PC-9 (cell line): ENCODE measurements at regions not wholly inside any gene's neighbourhood (a gene's known extent, or its start where the extent isn't known, plus 50 kb on each side); places are given as distances from the start of the nearest gene placed in this dataset.

Experiments
- BruUV-seq: library from RNA; stranded (reverse); fragments of 400-500 nt; replicated peaks from 2 replicates; lab custom pipeline; 2021; lab: Mats Ljungman, UMichigan
- CTCF ChIA-PET: fragments of 300-600 bp; sonication (Branson Sonifier 250); formaldehyde crosslinking; loops from one replicate; lab custom pipeline; 2022; ENCODE audit warnings: antibody characterized with exemption; lab: Charles Lee
- POLR2A ChIA-PET: fragments of 300-600 bp; sonication (Branson Sonifier 250); formaldehyde crosslinking; loops from one replicate; lab custom pipeline; 2022; ENCODE audit warnings: antibody characterized with exemption; ENCODE audit not compliant: unreplicated experiment; lab: Charles Lee
- DNase-seq, 2 experiments: peaks; one replicate each; pipeline versions ENCODE4 v3.0.0 to v3.0.0-alpha.2; 2015 to 2022; ENCODE audit warnings: mixed read lengths in 1 of 2
- H2AFZ ChIP-seq: fragments of 200-600 bp; sonication (generic); 2 replicates; pipeline ENCODE4 v1.8.1; 2017; ENCODE audit warnings: antibody characterized with exemption
- H3F3A ChIP-seq: fragments of 200-600 bp; sonication (generic); 2 replicates; pipeline ENCODE4 v1.8.1; 2017; ENCODE audit warnings: antibody characterized with exemption, mild to moderate bottlenecking, low read depth; ENCODE audit not compliant: insufficient read depth
- H3K27ac ChIP-seq: fragments of 200-600 bp; sonication (generic); 2 replicates; pipeline ENCODE4 v1.6.1; 2016; ENCODE audit warnings: mixed run types
- H3K27me3 ChIP-seq: fragments of 200-600 bp; sonication (generic); 2 replicates; pipeline ENCODE4 v1.6.1; 2016; ENCODE audit warnings: low read depth, mixed run types; ENCODE audit not compliant: insufficient read depth
- H3K36me3 ChIP-seq: fragments of 200-600 bp; sonication (generic); 2 replicates; pipeline ENCODE4 v1.6.1; 2016; ENCODE audit warnings: low read depth, mixed run types
- H3K4me1 ChIP-seq: fragments of 200-600 bp; sonication (generic); replicated peaks from 2 replicates; pipeline ENCODE4 v1.6.1; 2016; ENCODE audit warnings: mixed run types; ENCODE audit not compliant: insufficient read depth
- H3K4me2 ChIP-seq: fragments of 200-600 bp; sonication (generic); 2 replicates; pipeline ENCODE4 v1.6.1; 2017; ENCODE audit warnings: mixed run types
- H3K4me3 ChIP-seq: fragments of 200-600 bp; sonication (generic); 2 replicates; pipeline ENCODE4 v1.6.1; 2016; ENCODE audit warnings: mixed run types
- H3K79me2 ChIP-seq: fragments of 200-600 bp; sonication (generic); 2 replicates; pipeline ENCODE4 v1.6.1; 2017; ENCODE audit warnings: low read depth, mixed run types
- H3K9me2 ChIP-seq: fragments of 200-600 bp; sonication (generic); 2 replicates; pipeline ENCODE4 v1.8.1; 2017; ENCODE audit warnings: mild to moderate bottlenecking; ENCODE audit not compliant: insufficient read depth
- H3K9me3 ChIP-seq: fragments of 200-600 bp; sonication (generic); 2 replicates; pipeline ENCODE4 v1.8.1; 2016; ENCODE audit warnings: low read depth; ENCODE audit not compliant: insufficient read depth
- H4K20me1 ChIP-seq: fragments of 200-600 bp; sonication (generic); 2 replicates; pipeline ENCODE4 v1.8.1; 2017; ENCODE audit not compliant: insufficient read depth
- CTCF ChIP-seq: fragments of 200-600 bp; sonication (generic); conservative IDR thresholded peaks from 2 replicates; pipeline ENCODE4 v1.6.1; 2017; ENCODE audit warnings: mixed run types, antibody characterized with exemption, mild to moderate bottlenecking, moderate library complexity
- EZH2 ChIP-seq: fragments of 200-600 bp; sonication (generic); IDR thresholded peaks from 2 replicates; pipeline ENCODE4 v1.8.0; 2017; ENCODE audit warnings: antibody characterized with exemption, low read depth
- intact Hi-C: fragments of 100-400 bp; cut with micrococcal nuclease; formaldehyde crosslinking; loops from one replicate; pipeline ENCODE4 v1.10.0; 2022; ENCODE audit not compliant: unreplicated experiment

- no TSS peak for BruUV-seq
- Histone ChIP-seq H3F3A (no peaks in the 10 kb centered on the region), H3K9me2 (no peaks in the 10 kb centered on the region), H3K27me3 (peaks cover 36% of the 10 kb centered on the region), H3K4me1 (no peaks in the 10 kb centered on the region), H3K36me3 (no peaks in the 10 kb centered on the region), H3K27ac (no peak overlapping the region), H3K4me3 (no peak overlapping the region), H3K9me3 (no peaks in the 10 kb centered on the region), H3K79me2 (no peaks in the 10 kb centered on the region), H3K4me2 (no peak overlapping the region), H2AFZ (no peak overlapping the region), H4K20me1 (no peaks in the 10 kb centered on the region)
- TF ChIP-seq EZH2 (no peak), CTCF (no peak)
- CTCF ChIA-PET, result no interaction called here
- POLR2A ChIA-PET, result no interaction called here
- no peak for DNase-seq
- intact Hi-C loops, result no loop called here
Observed at GRCh38 chr2:7115364-7115763, 198.2 kb downstream of the RNF144A start.

- CTCF ChIA-PET, result no interaction called here
- POLR2A ChIA-PET, result no interaction called here
Observed at GRCh38 chr2:7115906-7116305, 198.7 kb downstream of the RNF144A start.

GRCh38 chr2:7116511-7116910, 199.3 kb downstream of the RNF144A start:
- Histone ChIP-seq H3K79me2 (no peaks in the 10 kb centered on the region), H3K27me3 (peaks cover 31% of the 10 kb centered on the region), H3F3A (no peaks in the 10 kb centered on the region), H3K4me3 (no peak overlapping the region), H3K36me3 (no peaks in the 10 kb centered on the region), H3K4me2 (no peak overlapping the region), H2AFZ (no peak overlapping the region), H3K9me3 (no peaks in the 10 kb centered on the region), H3K9me2 (no peaks in the 10 kb centered on the region), H4K20me1 (no peaks in the 10 kb centered on the region), H3K4me1 (no peaks in the 10 kb centered on the region), H3K27ac (no peak overlapping the region)
- CTCF ChIA-PET, result no interaction called here
- POLR2A ChIA-PET, result no interaction called here
- intact Hi-C loops, result no loop called here
- BruUV-seq, result no TSS peak
- no peak for TF ChIP-seq CTCF
- TF ChIP-seq EZH2, result no peak
- DNase-seq, result no peak

More at GRCh38 chr2:7115906-7116305, 198.7 kb downstream of the RNF144A start:
- peaks cover 31% of the 10 kb centered on the region for H3K27me3 ChIP-seq
- H3K9me3 ChIP-seq, result no peaks in the 10 kb centered on the region
- TF ChIP-seq EZH2, result no peak
- TF ChIP-seq CTCF, result no peak
- H3K27ac ChIP-seq, result no peak overlapping the region
- no peaks in the 10 kb centered on the region for H3K36me3 ChIP-seq
- H3K4me2 ChIP-seq, result no peak overlapping the region
- no peak overlapping the region for H2AFZ ChIP-seq
- H3F3A ChIP-seq, result no peaks in the 10 kb centered on the region
- no TSS peak for BruUV-seq
- no peaks in the 10 kb centered on the region for H3K79me2 ChIP-seq
- no peaks in the 10 kb centered on the region for H4K20me1 ChIP-seq
- H3K9me2 ChIP-seq, result no peaks in the 10 kb centered on the region
- no peaks in the 10 kb centered on the region for H3K4me1 ChIP-seq
- H3K4me3 ChIP-seq, result no peak overlapping the region
- intact Hi-C loops, result no loop called here
- DNase-seq, result no peak
